WERI-Rb-1 (cell line): ENCODE measurements at regions not wholly inside any gene's neighbourhood (a gene's known extent, or its start where the extent isn't known, plus 50 kb on each side); places are given as distances from the start of the nearest gene placed in this dataset.

ENCODE experiments used
- DNase-seq: peaks from one replicate; pipeline ENCODE4 v3.0.0-alpha.2; 2020
- H3K27ac ChIP-seq: fragments of 250-450 bp; sonication (Bioruptor Pico); 2 replicates; pipeline ENCODE4 v1.5.1; 2020; ENCODE audit warnings: mild to moderate bottlenecking, moderate library complexity
- H3K27me3 ChIP-seq: fragments of 250-450 bp; sonication (Bioruptor Pico); 2 replicates; pipeline ENCODE4 v1.5.1; 2021; ENCODE audit warnings: mild to moderate bottlenecking, low read depth, moderate library complexity; ENCODE audit not compliant: insufficient read depth, severe bottlenecking
- H3K36me3 ChIP-seq: fragments of 250-450 bp; sonication (Bioruptor Pico); 2 replicates; pipeline ENCODE4 v1.5.1; 2020; ENCODE audit warnings: mild to moderate bottlenecking, moderate library complexity
- H3K4me3 ChIP-seq: 2 replicates; pipeline ENCODE4 v1.5.1; 2011; ENCODE audit warnings: low read depth, mild to moderate bottlenecking, control low read depth, low read length
- H3K9me3 ChIP-seq: fragments of 250-450 bp; sonication (Bioruptor Pico); 2 replicates; pipeline ENCODE4 v1.5.1; 2021; ENCODE audit warnings: mild to moderate bottlenecking, moderate library complexity; ENCODE audit not compliant: severe bottlenecking
- TF ChIP-seq, protein P1 (sequence below): IDR thresholded peaks from 2 replicates; pipeline ENCODE4 v1.5.1; 2011; ENCODE audit warnings: low read depth, mild to moderate bottlenecking, control low read depth, inconsistent platforms, low read length

DNA sequence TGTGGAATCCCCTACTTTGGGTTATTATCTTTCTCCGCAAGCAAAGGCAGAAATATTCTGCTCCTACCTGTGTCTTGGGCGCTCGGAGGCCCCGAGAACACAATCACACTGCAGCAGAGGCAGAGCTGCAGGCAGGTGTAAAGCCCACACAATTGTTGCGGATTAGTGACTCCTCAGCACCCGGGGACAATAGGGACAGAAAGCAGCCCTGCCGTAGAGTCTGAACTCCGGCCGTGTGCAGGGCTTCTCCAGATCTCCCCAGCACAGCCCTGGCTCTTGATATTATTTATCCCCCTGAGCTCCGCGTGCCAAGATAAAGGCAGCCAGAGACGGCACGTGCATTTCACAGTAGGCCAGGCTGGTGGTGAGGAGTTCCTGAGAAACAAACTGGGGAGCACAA, 229.2 kb downstream of the EN1 start:
- no peak overlapping the region for H3K4me3 ChIP-seq
- no peaks in the 10 kb centered on the region for H3K36me3 ChIP-seq
- H3K27me3 ChIP-seq: peaks cover 94% of the 10 kb centered on the region
- TF ChIP-seq, protein P1, sequence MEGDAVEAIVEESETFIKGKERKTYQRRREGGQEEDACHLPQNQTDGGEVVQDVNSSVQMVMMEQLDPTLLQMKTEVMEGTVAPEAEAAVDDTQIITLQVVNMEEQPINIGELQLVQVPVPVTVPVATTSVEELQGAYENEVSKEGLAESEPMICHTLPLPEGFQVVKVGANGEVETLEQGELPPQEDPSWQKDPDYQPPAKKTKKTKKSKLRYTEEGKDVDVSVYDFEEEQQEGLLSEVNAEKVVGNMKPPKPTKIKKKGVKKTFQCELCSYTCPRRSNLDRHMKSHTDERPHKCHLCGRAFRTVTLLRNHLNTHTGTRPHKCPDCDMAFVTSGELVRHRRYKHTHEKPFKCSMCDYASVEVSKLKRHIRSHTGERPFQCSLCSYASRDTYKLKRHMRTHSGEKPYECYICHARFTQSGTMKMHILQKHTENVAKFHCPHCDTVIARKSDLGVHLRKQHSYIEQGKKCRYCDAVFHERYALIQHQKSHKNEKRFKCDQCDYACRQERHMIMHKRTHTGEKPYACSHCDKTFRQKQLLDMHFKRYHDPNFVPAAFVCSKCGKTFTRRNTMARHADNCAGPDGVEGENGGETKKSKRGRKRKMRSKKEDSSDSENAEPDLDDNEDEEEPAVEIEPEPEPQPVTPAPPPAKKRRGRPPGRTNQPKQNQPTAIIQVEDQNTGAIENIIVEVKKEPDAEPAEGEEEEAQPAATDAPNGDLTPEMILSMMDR: no peak
- no peaks in the 10 kb centered on the region for H3K9me3 ChIP-seq
- H3K27ac ChIP-seq: no peak overlapping the region
- DNase-seq: no peak

DNA sequence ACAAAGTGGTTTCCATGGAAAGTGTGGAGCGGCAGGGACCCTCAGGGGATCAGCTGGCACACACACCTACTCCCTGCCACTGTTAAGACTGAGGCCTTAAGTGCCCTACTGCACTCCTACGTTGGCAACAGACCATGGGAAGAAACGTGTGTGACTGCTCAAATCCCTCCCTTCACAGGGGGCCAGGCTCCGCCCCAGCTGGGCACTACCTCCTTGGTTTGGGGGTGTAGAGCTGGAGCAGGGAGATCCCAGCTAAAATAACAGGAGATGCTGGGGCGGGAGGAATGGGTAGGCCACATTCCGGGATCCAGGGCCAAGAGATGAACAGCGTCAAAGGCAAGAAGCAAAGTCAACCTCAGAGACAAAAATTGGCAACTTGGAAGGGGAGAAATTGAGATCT, 231.0 kb downstream of the EN1 start:
- H3K4me3 ChIP-seq: no peak overlapping the region
- peaks cover 95% of the 10 kb centered on the region for H3K27me3 ChIP-seq
- H3K9me3 ChIP-seq: no peaks in the 10 kb centered on the region
- H3K27ac ChIP-seq: no peak overlapping the region
- DNase-seq: no peak
- no peaks in the 10 kb centered on the region for H3K36me3 ChIP-seq
- TF ChIP-seq, protein P1: no peak

DNA sequence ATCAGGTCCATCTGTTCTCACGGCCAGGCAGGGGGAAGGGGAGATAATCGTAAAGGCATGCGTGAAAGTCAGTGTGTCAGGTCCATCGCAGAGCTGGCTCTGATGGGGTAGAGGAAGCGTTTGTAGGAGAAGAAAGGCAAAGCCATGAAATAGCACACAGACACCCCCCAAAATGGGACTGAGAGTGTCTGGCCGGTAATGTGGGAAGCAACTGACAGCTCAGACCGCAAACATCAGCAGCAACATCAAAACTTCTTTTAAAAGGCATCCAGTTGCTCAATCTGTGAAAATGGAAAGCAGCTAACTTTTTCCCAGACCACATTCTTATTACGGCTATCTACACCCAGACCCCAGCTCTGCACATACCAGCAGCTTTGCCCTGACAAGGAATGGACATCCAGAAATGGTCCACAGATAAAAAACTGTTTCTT, 232.6 kb downstream of the EN1 start:
- no peaks in the 10 kb centered on the region for H3K9me3 ChIP-seq
- H3K4me3 ChIP-seq: no peak overlapping the region
- TF ChIP-seq, protein P1: no peak

DNA sequence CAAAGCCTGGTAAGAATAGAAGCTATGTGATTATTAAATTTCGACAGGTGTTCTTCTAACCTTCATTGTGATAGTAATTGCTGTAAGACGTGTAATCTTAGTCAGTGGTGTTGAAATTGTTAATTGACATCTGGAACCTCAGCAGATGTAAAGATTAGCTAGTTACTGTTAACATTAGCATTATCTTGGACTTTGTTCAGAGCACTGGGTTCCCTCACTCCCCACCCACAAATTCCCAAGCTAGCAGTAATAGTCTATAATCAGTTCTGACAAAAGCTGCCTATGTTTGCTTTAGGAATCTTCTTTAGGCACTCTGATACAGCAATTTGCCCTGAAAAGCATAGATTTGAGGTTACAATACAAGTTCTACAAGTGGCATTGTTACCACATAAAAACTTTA, 233.7 kb downstream of the EN1 start:
- H3K27ac ChIP-seq: no peak overlapping the region
- peaks cover 91% of the 10 kb centered on the region for H3K27me3 ChIP-seq
- DNase-seq: no peak
- no peaks in the 10 kb centered on the region for H3K36me3 ChIP-seq
- H3K9me3 ChIP-seq: no peaks in the 10 kb centered on the region
- TF ChIP-seq, protein P1: no peak
- no peak overlapping the region for H3K4me3 ChIP-seq

More for the DNA sequence above, 232.6 kb downstream of the EN1 start:
- Histone ChIP-seq H3K27me3 (peaks cover 92% of the 10 kb centered on the region), H3K36me3 (no peaks in the 10 kb centered on the region), H3K27ac (no peak overlapping the region)
- DNase-seq: no peak

DNA sequence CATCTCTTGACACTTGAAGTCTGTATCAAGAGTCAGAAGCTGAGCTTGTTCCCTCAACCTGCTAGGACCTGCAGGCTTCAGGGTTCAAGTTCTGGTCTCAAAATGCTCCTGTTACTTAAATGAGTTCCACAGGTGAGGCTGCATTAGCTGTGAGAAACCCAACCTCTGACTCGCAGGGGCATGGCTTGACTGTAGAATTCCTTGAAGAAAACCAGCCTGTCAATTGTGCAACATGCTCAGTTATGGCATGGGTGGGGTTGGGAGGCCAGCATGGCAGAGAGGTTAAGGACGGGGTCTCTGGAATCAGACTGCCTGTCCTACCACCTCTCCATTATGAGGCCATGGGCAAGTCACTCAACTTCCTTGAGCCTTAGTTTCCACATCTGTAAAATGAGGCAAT, 235.8 kb downstream of the EN1 start:
- TF ChIP-seq, protein P1: no peak
- DNase-seq: no peak
- Histone ChIP-seq H3K27me3 (peaks cover 87% of the 10 kb centered on the region), H3K36me3 (no peaks in the 10 kb centered on the region), H3K9me3 (no peaks in the 10 kb centered on the region), H3K27ac (no peak overlapping the region), H3K4me3 (no peak overlapping the region)

DNA sequence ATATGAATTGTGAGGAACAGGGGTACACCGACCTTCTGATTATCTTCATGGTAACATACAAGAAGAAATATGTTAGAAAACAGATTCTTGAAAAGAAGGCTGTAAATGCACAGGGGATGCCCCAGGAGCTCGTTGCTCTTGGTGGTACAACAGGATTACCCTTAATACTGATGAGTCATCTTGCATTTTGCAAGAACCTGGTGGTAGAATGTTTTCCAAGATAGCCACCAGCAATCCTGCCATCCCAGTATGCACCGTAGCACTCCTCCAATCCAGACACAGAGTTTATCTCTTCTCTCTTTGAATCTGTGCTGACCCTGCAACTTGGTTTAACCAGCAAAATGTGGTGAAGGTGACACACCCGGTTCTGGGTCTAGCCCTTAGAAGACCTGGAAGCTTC, 238.3 kb downstream of the EN1 start:
- TF ChIP-seq, protein P1: no peak
- no peak overlapping the region for H3K4me3 ChIP-seq
- no peaks in the 10 kb centered on the region for H3K36me3 ChIP-seq
- peaks cover 81% of the 10 kb centered on the region for H3K27me3 ChIP-seq
- H3K27ac ChIP-seq: no peak overlapping the region
- no peaks in the 10 kb centered on the region for H3K9me3 ChIP-seq
- DNase-seq: no peak
